Colon (tissue), 2 donors: ENCODE measurements at regions not wholly inside any gene's neighbourhood (a gene's known extent, or its start where the extent isn't known, plus 50 kb on each side); places are given as distances from the start of the nearest gene placed in this dataset.

Experiments used
- FAIRE-seq: peaks from 2 replicates; lab custom pipeline; 2012; peaks lifted over from hg19 to GRCh38; lab: Jason Lieb, UNC
- donor health status: control.
- donor health status: control.

- no peak for FAIRE-seq
Observed at GRCh38 chr15:26182441-26182840, 319.3 kb upstream of the ATP10A start.

GRCh38 chr15:26179906-26180305, 316.8 kb upstream of the ATP10A start:
- FAIRE-seq, result no peak

GRCh38 chr15:26178640-26179220, 315.6 kb upstream of the ATP10A start:
- no peak for FAIRE-seq

GRCh38 chr15:26177816-26178215, 314.7 kb upstream of the ATP10A start:
- FAIRE-seq, result no peak

GRCh38 chr15:26176831-26177230, 313.7 kb upstream of the ATP10A start:
- no peak for FAIRE-seq

GRCh38 chr15:26171266-26171665, 308.1 kb upstream of the ATP10A start:
- no peak for FAIRE-seq

GRCh38 chr15:26166429-26166828, 303.3 kb upstream of the ATP10A start:
- no peak for FAIRE-seq

- FAIRE-seq, result no peak
Observed at GRCh38 chr15:26165546-26165945, 302.4 kb upstream of the ATP10A start.

- FAIRE-seq, result no peak
Observed at GRCh38 chr15:26160343-26160742, 297.2 kb upstream of the ATP10A start.

GRCh38 chr15:26158176-26158575, 295.0 kb upstream of the ATP10A start:
- no peak for FAIRE-seq

- FAIRE-seq, result no peak
Observed at GRCh38 chr15:26157081-26157480, 294.0 kb upstream of the ATP10A start.

- FAIRE-seq, result no peak
Observed at GRCh38 chr15:26156051-26156450, 292.9 kb upstream of the ATP10A start.

- no peak for FAIRE-seq
Observed at GRCh38 chr15:26148156-26148860, 285.2 kb upstream of the ATP10A start.

GRCh38 chr15:26146202-26146601, 283.1 kb upstream of the ATP10A start:
- FAIRE-seq, result no peak

GRCh38 chr15:26145796-26146195, 282.7 kb upstream of the ATP10A start:
- FAIRE-seq, result no peak

- FAIRE-seq, result no peak
Observed at GRCh38 chr15:26144836-26145235, 281.7 kb upstream of the ATP10A start.

GRCh38 chr15:26143221-26143620, 280.1 kb upstream of the ATP10A start:
- FAIRE-seq, result no peak

GRCh38 chr15:26134812-26135211, 271.7 kb upstream of the ATP10A start:
- no peak for FAIRE-seq

- no peak for FAIRE-seq
Observed at GRCh38 chr15:26134152-26134551, 271.0 kb upstream of the ATP10A start.

GRCh38 chr15:26132811-26133210, 269.7 kb upstream of the ATP10A start:
- FAIRE-seq, result no peak

- FAIRE-seq, result no peak
Observed at GRCh38 chr15:26129852-26130251, 266.7 kb upstream of the ATP10A start.

- no peak for FAIRE-seq
Observed at GRCh38 chr15:26128611-26129140, 265.5 kb upstream of the ATP10A start.

GRCh38 chr15:26126819-26127387, 263.8 kb upstream of the ATP10A start:
- no peak for FAIRE-seq

- FAIRE-seq, result no peak
Observed at GRCh38 chr15:26126070-26126469, 262.9 kb upstream of the ATP10A start.
